Neural cell (in vitro differentiated cells): ENCODE measurements at regions not wholly inside any gene's neighbourhood (a gene's known extent, or its start where the extent isn't known, plus 50 kb on each side); places are given as distances from the start of the nearest gene placed in this dataset.

Source experiments
- H2AFZ ChIP-seq: fragments of 200-600, 300-800 bp; sonication (generic), shearing (Covaris generic); 2 replicates; pipeline ENCODE4 v1.6.0; 2014; ENCODE audit warnings: low read depth, mild to moderate bottlenecking, antibody characterized with exemption, low read length, moderate library complexity
- H3F3A ChIP-seq: fragments of 200-600 bp; shearing (Covaris generic); 2 replicates; pipeline ENCODE4 v1.6.1; 2016; ENCODE audit warnings: mild to moderate bottlenecking, moderate library complexity, mixed read lengths, antibody characterized with exemption, low read length; ENCODE audit not compliant: insufficient read depth, poor library complexity, severe bottlenecking
- H3K27ac ChIP-seq: fragments of 200-600, 300-800 bp; sonication (generic), shearing (Covaris generic); 2 replicates; pipeline ENCODE4 v1.5.1; 2014; ENCODE audit warnings: mild to moderate bottlenecking, low read length, moderate library complexity
- H3K27me3 ChIP-seq: fragments of 300-800, 200-600 bp; sonication (generic), shearing (Covaris generic); 2 replicates; pipeline ENCODE4 v1.6.0; 2014; ENCODE audit warnings: mild to moderate bottlenecking, low read depth, low read length, moderate library complexity; ENCODE audit not compliant: insufficient read depth
- H3K36me3 ChIP-seq: fragments of 300-800, 200-600 bp; sonication (generic), shearing (Covaris generic); 2 replicates; pipeline ENCODE4 v1.5.1; 2014; ENCODE audit warnings: mild to moderate bottlenecking, antibody characterized with exemption, low read length, moderate library complexity; ENCODE audit not compliant: insufficient read depth
- H3K4me2 ChIP-seq: fragments of 300-800, 200-600 bp; sonication (generic), shearing (Covaris generic); 2 replicates; pipeline ENCODE4 v1.6.0; 2014; ENCODE audit warnings: mild to moderate bottlenecking, low read length
- H3K4me3 ChIP-seq: fragments of 300-800, 200-600 bp; sonication (generic), shearing (Covaris generic); 2 replicates; pipeline ENCODE4 v1.5.1; 2014; ENCODE audit warnings: mild to moderate bottlenecking, low read length, moderate library complexity
- H3K79me2 ChIP-seq: fragments of 200-600 bp; shearing (Covaris generic); replicated peaks from 2 replicates; pipeline ENCODE4 v1.6.0; 2014; ENCODE audit warnings: mild to moderate bottlenecking, low read length, moderate library complexity; ENCODE audit not compliant: insufficient read depth
- H3K9ac ChIP-seq: fragments of 300-800, 200-600 bp; sonication (generic), shearing (Covaris generic); 2 replicates; pipeline ENCODE4 v1.6.1; 2016; ENCODE audit warnings: mild to moderate bottlenecking, low read length, mixed read lengths
- H3K9me2 ChIP-seq: fragments of 200-600 bp; shearing (Covaris generic); 2 replicates; pipeline ENCODE4 v1.6.1; 2016; ENCODE audit warnings: mild to moderate bottlenecking, low read length, mixed read lengths; ENCODE audit not compliant: insufficient read depth
- H3K9me3 ChIP-seq: fragments of 200-600, 300-800 bp; sonication (generic), shearing (Covaris generic); 2 replicates; pipeline ENCODE4 v1.6.1; 2016; ENCODE audit warnings: mild to moderate bottlenecking, mixed run types, low read length, moderate library complexity, mixed read lengths
- H4K20me1 ChIP-seq: fragments of 200-600 bp; shearing (Covaris generic); 2 replicates; pipeline ENCODE4 v1.6.1; 2016; ENCODE audit warnings: mild to moderate bottlenecking, mixed run types; ENCODE audit not compliant: insufficient read depth
- EP300 ChIP-seq: fragments of 450-650 bp; conservative IDR thresholded peaks from 2 replicates; pipeline ENCODE4 v1.6.1; 2014; ENCODE audit warnings: antibody characterized with exemption, mild to moderate bottlenecking, moderate library complexity; ENCODE audit not compliant: poor library complexity, severe bottlenecking
- EZH2 ChIP-seq: fragments of 200-600, 300-800 bp; shearing (Covaris generic), sonication (generic); IDR thresholded peaks from 2 replicates; pipeline ENCODE4 v1.6.1; 2014; ENCODE audit warnings: antibody characterized with exemption, low read length, borderline replicate concordance, mild to moderate bottlenecking; ENCODE audit not compliant: insufficient read depth, poor library complexity, severe bottlenecking
- MXI1 ChIP-seq: fragments of 450-650 bp; conservative IDR thresholded peaks from 2 replicates; pipeline ENCODE4 v1.6.1; 2014; ENCODE audit warnings: antibody characterized with exemption, mild to moderate bottlenecking; ENCODE audit not compliant: poor library complexity, severe bottlenecking
- POLR2AphosphoS5 ChIP-seq: IDR thresholded peaks from 2 replicates; pipeline ENCODE4 v1.6.1; 2012
- RAD21 ChIP-seq: fragments of 450-650 bp; conservative IDR thresholded peaks from 2 replicates; pipeline ENCODE4 v1.6.1; 2014; ENCODE audit warnings: antibody characterized with exemption, mild to moderate bottlenecking, moderate library complexity
- REST ChIP-seq: IDR thresholded peaks from 2 replicates; pipeline ENCODE4 v1.6.1; 2012; ENCODE audit warnings: borderline replicate concordance
- SMC3 ChIP-seq: fragments of 450-650 bp; conservative IDR thresholded peaks from 2 replicates; pipeline ENCODE4 v1.6.1; 2014; ENCODE audit warnings: antibody characterized with exemption, mild to moderate bottlenecking, moderate library complexity; ENCODE audit not compliant: poor library complexity
- TAF1 ChIP-seq: IDR thresholded peaks from 2 replicates; pipeline ENCODE4 v1.6.1; 2012; ENCODE audit warnings: low read depth
- TF ChIP-seq, protein P1 (sequence below): fragments of 450-650 bp; IDR thresholded peaks from 2 replicates; pipeline ENCODE4 v1.5.1; 2014; ENCODE audit warnings: antibody characterized with exemption, mild to moderate bottlenecking, moderate library complexity; ENCODE audit not compliant: poor library complexity, severe bottlenecking

DNA sequence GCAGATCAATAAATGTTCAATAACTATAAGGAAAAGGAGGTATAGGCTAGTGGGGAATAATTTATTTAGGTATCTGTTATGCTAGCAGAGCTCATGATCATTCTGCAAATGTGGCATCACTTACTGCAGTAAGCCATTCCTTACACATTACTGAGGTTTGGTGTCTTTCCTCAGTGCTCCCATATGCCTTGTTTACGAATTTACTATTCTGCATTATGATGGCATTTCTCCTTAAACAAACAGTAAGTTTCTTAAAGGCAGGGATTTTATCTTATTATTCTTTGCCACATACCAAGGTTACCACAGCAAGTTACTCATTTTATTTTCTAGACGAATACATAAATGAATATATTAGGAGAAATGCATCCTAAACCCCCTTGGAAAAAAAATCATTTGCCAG is 88.4 kb downstream of the DSEL start:
- H3K27ac ChIP-seq: no peak overlapping the region
- H3F3A ChIP-seq: no peaks in the 10 kb centered on the region
- H3K27me3 ChIP-seq: no peaks in the 10 kb centered on the region
- no peaks in the 10 kb centered on the region for H3K79me2 ChIP-seq
- no peak overlapping the region for H3K9ac ChIP-seq
- H3K9me2 ChIP-seq: no peaks in the 10 kb centered on the region
- H3K4me3 ChIP-seq: no peak overlapping the region
- no peaks in the 10 kb centered on the region for H4K20me1 ChIP-seq
- H3K36me3 ChIP-seq: no peaks in the 10 kb centered on the region
- H3K4me2 ChIP-seq: no peak overlapping the region
- H3K9me3 ChIP-seq: no peaks in the 10 kb centered on the region
- TF ChIP-seq REST (no peak), EZH2 (no peak), RAD21 (no peak)
- H2AFZ ChIP-seq: no peak overlapping the region

GRCh38 chr18:67426486-67426885 is 90.0 kb downstream of the DSEL start:
- Histone ChIP-seq H3K27me3 (no peaks in the 10 kb centered on the region), H3K9me2 (no peaks in the 10 kb centered on the region), H2AFZ (no peak overlapping the region), H3K4me2 (no peak overlapping the region), H3K36me3 (no peaks in the 10 kb centered on the region), H3K27ac (no peak overlapping the region), H3K4me3 (no peak overlapping the region), H3K9ac (no peak overlapping the region), H3K9me3 (no peaks in the 10 kb centered on the region), H4K20me1 (no peaks in the 10 kb centered on the region), H3F3A (no peaks in the 10 kb centered on the region), H3K79me2 (no peaks in the 10 kb centered on the region)
- TF ChIP-seq RAD21: no peak
- no peak for TF ChIP-seq MXI1
- TF ChIP-seq POLR2AphosphoS5: no peak
- TF ChIP-seq TAF1: no peak
- no peak for TF ChIP-seq SMC3
- TF ChIP-seq EP300: no peak
- TF ChIP-seq, protein P1, sequence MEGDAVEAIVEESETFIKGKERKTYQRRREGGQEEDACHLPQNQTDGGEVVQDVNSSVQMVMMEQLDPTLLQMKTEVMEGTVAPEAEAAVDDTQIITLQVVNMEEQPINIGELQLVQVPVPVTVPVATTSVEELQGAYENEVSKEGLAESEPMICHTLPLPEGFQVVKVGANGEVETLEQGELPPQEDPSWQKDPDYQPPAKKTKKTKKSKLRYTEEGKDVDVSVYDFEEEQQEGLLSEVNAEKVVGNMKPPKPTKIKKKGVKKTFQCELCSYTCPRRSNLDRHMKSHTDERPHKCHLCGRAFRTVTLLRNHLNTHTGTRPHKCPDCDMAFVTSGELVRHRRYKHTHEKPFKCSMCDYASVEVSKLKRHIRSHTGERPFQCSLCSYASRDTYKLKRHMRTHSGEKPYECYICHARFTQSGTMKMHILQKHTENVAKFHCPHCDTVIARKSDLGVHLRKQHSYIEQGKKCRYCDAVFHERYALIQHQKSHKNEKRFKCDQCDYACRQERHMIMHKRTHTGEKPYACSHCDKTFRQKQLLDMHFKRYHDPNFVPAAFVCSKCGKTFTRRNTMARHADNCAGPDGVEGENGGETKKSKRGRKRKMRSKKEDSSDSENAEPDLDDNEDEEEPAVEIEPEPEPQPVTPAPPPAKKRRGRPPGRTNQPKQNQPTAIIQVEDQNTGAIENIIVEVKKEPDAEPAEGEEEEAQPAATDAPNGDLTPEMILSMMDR: no peak
- TF ChIP-seq REST: no peak
- no peak for TF ChIP-seq EZH2
